CD1c-positive myeloid dendritic cell (primary cell): ENCODE measurements at regions not wholly inside any gene's neighbourhood (a gene's known extent, or its start where the extent isn't known, plus 50 kb on each side); places are given as distances from the start of the nearest gene placed in this dataset.

Experiments used
- DNase-seq: peaks from one replicate; pipeline ENCODE4 v3.0.0-alpha.2; 2016; ENCODE audit errors: extremely low spot score

- no peak for DNase-seq
Measured at GRCh38 chr16:85344502-85345128, 232.3 kb upstream of the CIBAR2 start.

- no peak for DNase-seq
Measured at GRCh38 chr16:85345129-85345639, 232.9 kb upstream of the CIBAR2 start.

GRCh38 chr16:85346404-85347212, 234.3 kb upstream of the CIBAR2 start:
- DNase-seq: no peak

GRCh38 chr16:85347213-85347591, 234.9 kb upstream of the CIBAR2 start:
- DNase-seq: peak; percentile 38

GRCh38 chr16:85348065-85348840, 236.0 kb upstream of the CIBAR2 start:
- DNase-seq: no peak

GRCh38 chr16:85348911-85349334, 236.7 kb upstream of the CIBAR2 start:
- no peak for DNase-seq

- no peak for DNase-seq
Measured at GRCh38 chr16:85349365-85350145, 237.3 kb upstream of the CIBAR2 start.

- no peak for DNase-seq
Measured at GRCh38 chr16:85350146-85350728, 238.0 kb upstream of the CIBAR2 start.

- no peak for DNase-seq
Measured at GRCh38 chr16:85350973-85351372, 238.7 kb upstream of the CIBAR2 start.

- DNase-seq: no peak
Measured at GRCh38 chr16:85353013-85353412, 240.7 kb upstream of the CIBAR2 start.

GRCh38 chr16:85353839-85354685, 241.8 kb upstream of the CIBAR2 start:
- no peak for DNase-seq

GRCh38 chr16:85354686-85355514, 242.6 kb upstream of the CIBAR2 start:
- no peak for DNase-seq

- DNase-seq: no peak
Measured at GRCh38 chr16:85355515-85355837, 243.2 kb upstream of the CIBAR2 start.

- no peak for DNase-seq
Measured at GRCh38 chr16:85356157-85356556, 243.9 kb upstream of the CIBAR2 start.

GRCh38 chr16:85357323-85357722, 245.1 kb upstream of the CIBAR2 start:
- DNase-seq: no peak

- no peak for DNase-seq
Measured at GRCh38 chr16:85357924-85358505, 245.7 kb upstream of the CIBAR2 start.

- DNase-seq: no peak
Measured at GRCh38 chr16:85358704-85359146, 246.5 kb upstream of the CIBAR2 start.

- DNase-seq: no peak
Measured at GRCh38 chr16:85359147-85359822, 247.0 kb upstream of the CIBAR2 start.
